HG03354 (cell line): ENCODE measurements at regions not wholly inside any gene's neighbourhood (a gene's known extent, or its start where the extent isn't known, plus 50 kb on each side); places are given as distances from the start of the nearest gene placed in this dataset.
"Not testable (repeated sequence)": the region's sequence is repeated elsewhere in the genome, so short reads cannot be mapped to it uniquely, and the experiment has no call there.

Source experiments
- ATAC-seq: cut with Tn5 transposase; IDR thresholded peaks from one replicate; pipeline ENCODE4 v1.9.1; 2021; ENCODE audit warnings: mild to moderate bottlenecking; ENCODE audit not compliant: unreplicated experiment, poor library complexity, severe bottlenecking

GRCh38 chrX:124181515-124181914 lies 150.9 kb upstream of the TEX13D start:
- not testable (repeated sequence) for ATAC-seq

GRCh38 chrX:124190440-124190839 lies 142.0 kb upstream of the TEX13D start:
- no peak for ATAC-seq

DNA sequence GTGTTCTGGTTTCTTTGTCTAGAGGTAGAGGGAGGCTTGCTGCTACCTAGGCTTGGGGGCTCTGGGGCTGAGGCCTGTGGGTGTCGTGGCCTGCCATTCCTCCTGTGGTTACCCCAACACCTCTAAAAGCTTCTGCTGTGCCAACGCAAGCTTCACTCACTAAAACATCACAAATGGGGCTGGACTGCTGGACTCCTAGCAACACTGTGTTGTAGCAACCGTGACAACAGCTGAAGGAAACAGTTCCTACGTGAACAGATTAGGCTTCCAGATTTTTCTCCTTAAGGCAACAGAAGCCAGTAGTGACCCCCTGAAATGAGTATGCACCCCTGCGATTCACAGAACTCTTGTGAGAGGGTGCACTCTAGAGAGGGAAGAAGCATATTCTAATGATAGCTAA lies 138.3 kb upstream of the TEX13D start:
- ATAC-seq, result no peak

GRCh38 chrX:124194901-124195300 lies 137.6 kb upstream of the TEX13D start:
- no peak for ATAC-seq

- ATAC-seq, result no peak
Measured at GRCh38 chrX:124203311-124203710, 129.1 kb upstream of the TEX13D start.

DNA sequence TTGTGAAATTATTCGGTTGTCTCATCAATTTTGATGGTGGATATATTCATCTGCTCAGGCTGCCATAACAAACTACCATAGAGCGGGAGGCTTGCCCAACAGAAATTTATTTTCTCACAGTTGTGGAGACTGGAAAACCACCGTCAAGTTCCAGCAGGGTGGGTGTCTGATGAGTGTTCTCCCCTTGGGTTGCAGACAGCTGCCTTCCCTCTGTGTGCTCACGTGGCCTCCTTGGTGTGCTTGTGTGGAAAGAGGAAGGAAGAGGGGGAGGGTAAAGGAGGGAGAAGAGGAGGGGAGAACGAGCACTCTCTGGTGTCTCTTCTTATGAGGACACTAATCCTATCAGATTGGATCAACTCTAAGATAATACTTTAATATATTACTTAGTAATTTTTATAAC lies 123.8 kb upstream of the TEX13D start:
- ATAC-seq, result no peak

- ATAC-seq, result no peak
Measured at GRCh38 chrX:124209792-124210576, 122.5 kb upstream of the TEX13D start.

GRCh38 chrX:124211312-124211942 lies 121.0 kb upstream of the TEX13D start:
- peak; percentile 89 for ATAC-seq

- peak; percentile 52 for ATAC-seq
Measured at GRCh38 chrX:124212622-124213021, 119.8 kb upstream of the TEX13D start.

- no peak for ATAC-seq
Measured at GRCh38 chrX:124215786-124216185, 116.7 kb upstream of the TEX13D start.

GRCh38 chrX:124216396-124217115 lies 115.9 kb upstream of the TEX13D start:
- ATAC-seq, result no peak

GRCh38 chrX:124217304-124218251 lies 114.9 kb upstream of the TEX13D start:
- peak; percentile 81 for ATAC-seq

DNA sequence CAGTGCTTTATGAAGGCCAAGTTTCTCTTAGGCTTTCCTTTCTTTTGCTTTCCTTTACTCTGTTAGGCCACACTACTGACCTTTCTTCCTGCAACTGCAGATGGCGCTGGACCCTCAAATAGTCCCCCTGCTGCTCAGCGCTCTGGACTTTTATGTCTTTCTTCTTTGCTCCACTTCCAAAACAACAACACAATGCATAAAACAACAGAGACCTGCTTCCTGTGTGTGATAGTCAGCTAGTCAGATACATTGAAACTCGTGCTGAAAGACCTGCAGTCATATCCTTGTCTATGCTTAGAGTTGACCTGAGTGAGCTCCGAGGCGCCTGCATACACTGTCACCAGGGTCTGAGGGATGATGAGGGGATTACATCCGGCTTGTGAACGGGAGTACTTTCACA lies 108.9 kb upstream of the TEX13D start:
- ATAC-seq, result no peak

- no peak for ATAC-seq
Measured at GRCh38 chrX:124224528-124224927, 107.9 kb upstream of the TEX13D start.

- no peak for ATAC-seq
Measured at GRCh38 chrX:124226129-124226528, 106.3 kb upstream of the TEX13D start.

DNA sequence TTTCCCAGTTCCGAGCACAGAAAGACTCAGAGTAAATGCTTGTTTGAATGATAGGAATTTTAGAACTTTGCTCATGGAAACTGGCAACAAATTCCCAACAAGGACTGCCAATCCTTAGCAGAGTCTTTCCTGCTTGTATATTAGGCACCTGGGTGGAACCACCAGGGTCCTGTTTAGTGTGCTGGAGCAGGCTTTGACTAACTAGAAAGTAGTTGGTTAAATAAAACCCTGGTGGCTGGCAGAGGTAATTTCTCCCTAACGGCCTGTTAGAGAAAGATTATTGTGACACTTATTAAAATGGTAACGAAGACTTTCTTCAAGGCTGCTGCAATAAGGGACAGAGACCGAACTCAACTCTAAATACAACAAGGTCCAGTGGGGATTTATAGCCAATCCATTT lies 103.6 kb upstream of the TEX13D start:
- no peak for ATAC-seq

DNA sequence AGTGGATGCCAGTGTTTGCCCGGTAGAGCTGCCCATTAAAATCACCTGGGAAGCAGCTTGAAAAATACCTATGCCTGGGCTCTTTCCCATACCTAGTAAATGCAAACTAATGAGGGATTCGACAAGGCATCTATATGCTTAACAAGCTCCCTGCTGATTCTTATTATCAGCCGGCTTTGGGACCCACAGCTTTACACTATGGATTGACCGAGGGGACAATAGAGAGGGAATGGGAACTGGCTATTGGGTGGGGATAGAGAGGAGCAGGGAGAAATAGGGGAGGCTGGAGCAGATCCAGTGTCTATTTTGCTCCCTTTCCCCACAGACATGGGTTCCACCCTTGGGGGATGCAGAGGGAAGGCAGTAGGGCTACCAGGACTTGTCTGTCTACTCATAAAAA lies 103.1 kb upstream of the TEX13D start:
- no peak for ATAC-seq

DNA sequence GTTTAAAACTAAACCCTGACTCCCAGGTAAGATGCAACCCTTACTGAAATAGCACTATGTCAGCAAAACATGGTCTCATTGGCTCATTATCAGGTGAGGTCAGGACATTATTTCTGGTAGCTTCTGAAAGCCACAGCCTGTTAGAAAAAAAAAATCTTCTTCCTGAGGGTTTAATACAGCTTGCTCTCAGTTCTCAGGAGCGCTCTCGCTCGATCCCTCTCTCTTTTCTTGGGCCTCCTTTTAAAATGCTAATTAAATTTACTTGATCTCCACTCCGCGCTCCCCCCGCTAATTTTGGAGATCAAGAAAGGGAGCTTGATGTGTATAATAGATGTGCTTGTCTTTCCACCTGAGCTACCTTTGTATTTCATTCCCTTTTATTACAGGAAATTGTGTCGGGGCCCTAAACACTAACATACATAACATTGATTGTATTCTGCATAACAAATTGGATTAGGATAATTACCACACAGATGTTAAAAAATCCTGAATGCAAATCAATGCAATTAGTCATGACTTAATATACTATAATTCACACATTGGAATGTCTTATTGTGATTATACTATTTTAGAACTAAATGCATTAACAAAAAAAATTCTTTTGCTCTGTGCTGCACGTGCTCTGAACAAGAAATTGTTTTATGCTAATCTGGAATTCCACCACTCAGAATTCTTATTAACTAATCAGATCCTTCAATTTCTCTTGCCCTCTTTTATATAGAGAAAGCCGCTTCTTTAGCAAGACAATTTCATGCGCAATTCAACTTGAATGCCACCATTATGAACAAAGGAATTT lies 101.6 kb upstream of the TEX13D start:
- no peak for ATAC-seq

DNA sequence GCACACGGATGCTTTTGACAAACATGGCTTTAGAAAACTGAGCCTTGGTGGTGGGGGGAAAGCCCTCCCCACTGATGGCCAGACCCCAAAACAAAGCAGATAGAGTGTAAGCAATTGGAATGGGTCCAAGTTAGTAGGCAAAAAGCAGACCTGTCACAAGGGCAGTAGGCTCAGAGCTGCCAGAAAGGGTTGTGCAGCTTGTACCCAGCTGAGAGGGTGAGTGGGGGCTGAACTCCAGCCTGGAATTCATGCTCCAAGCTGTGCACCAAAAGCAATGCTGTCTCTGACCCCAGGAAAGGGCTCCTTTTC lies 101.1 kb upstream of the TEX13D start:
- no peak for ATAC-seq
